Activated B cell treated with CpG ODN at 0.5 μM for 24 hours (primary cell): ENCODE measurements at regions not wholly inside any gene's neighbourhood (a gene's known extent, or its start where the extent isn't known, plus 50 kb on each side); places are given as distances from the start of the nearest gene placed in this dataset.

Source experiments
- ATAC-seq: fragments of 200-7000 bp; cut with Tn5 transposase; one replicate; pipeline ENCODE4 v1.10.0; 2021; ENCODE audit warnings: low read depth, mild to moderate bottlenecking, moderate library complexity
- CTCF ChIA-PET: fragments of 350-600 bp; sonication (Branson Sonifier 250); formaldehyde crosslinking; loops from one replicate; lab custom pipeline; 2021; ENCODE audit warnings: antibody characterized with exemption; lab: Charles Lee
- POLR2A ChIA-PET: fragments of 350-600 bp; sonication (Branson Sonifier 250); formaldehyde crosslinking; loops from one replicate; lab custom pipeline; 2021; ENCODE audit warnings: antibody characterized with exemption; lab: Charles Lee
- DNase-seq: peaks from one replicate; pipeline ENCODE4 v3.0.0; 2022
- H3K27ac Mint-ChIP-seq: one replicate; pipeline ENCODE4 v1.8.0; 2020; ENCODE audit warnings: mixed read lengths
- H3K27me3 Mint-ChIP-seq: one replicate; pipeline ENCODE4 v1.8.0; 2021; ENCODE audit warnings: mixed read lengths
- H3K36me3 Mint-ChIP-seq: one replicate; pipeline ENCODE4 v1.8.0; 2021; ENCODE audit warnings: low read depth, mixed read lengths
- H3K4me1 Mint-ChIP-seq: one replicate; pipeline ENCODE4 v1.8.0; 2021; ENCODE audit warnings: mixed read lengths
- H3K4me3 Mint-ChIP-seq: one replicate; pipeline ENCODE4 v1.8.0; 2020; ENCODE audit warnings: mild to moderate bottlenecking, mixed read lengths
- H3K9me3 Mint-ChIP-seq: one replicate; pipeline ENCODE4 v1.8.0; 2020; ENCODE audit warnings: mixed read lengths
- CTCF ChIP-seq: fragments of 200-600 bp; IDR thresholded peaks from one replicate; pipeline ENCODE4 v1.8.0; 2022; ENCODE audit warnings: antibody characterized with exemption, mild to moderate bottlenecking
- intact Hi-C: fragments of 100-400 bp; cut with micrococcal nuclease; formaldehyde crosslinking; loops from one replicate; pipeline ENCODE4 v1.15.1; 2024

DNA sequence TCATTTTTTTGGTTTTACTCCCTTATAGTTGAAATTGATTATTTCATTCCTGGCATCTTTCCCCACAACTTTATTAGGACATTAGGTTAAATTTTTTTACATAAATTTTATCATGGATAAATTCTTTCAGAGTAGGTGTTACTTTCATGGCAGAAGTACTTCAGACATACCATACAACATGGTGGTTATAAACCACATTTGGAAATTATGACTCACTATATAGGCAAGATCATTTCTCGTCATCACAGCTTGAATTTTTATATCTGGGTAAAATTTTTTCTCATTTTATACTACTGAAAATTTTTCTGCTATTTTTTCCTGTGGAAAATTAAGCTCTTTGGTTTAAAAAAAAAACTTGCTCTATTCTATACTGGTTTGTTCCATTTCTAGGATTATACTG is 111.9 kb upstream of the COL5A2 start:
- Mint-ChIP-seq H3K27me3 (no peaks in the 10 kb centered on the region), H3K4me3 (no peak overlapping the region), H3K4me1 (no peaks in the 10 kb centered on the region), H3K9me3 (peaks cover 8% of the 10 kb centered on the region), H3K27ac (no peak overlapping the region), H3K36me3 (no peaks in the 10 kb centered on the region)
- no peak for DNase-seq
- CTCF ChIA-PET: no interaction called here
- intact Hi-C loops: no loop called here
- ATAC-seq: no peak
- TF ChIP-seq CTCF: no peak
- POLR2A ChIA-PET: no interaction called here

DNA sequence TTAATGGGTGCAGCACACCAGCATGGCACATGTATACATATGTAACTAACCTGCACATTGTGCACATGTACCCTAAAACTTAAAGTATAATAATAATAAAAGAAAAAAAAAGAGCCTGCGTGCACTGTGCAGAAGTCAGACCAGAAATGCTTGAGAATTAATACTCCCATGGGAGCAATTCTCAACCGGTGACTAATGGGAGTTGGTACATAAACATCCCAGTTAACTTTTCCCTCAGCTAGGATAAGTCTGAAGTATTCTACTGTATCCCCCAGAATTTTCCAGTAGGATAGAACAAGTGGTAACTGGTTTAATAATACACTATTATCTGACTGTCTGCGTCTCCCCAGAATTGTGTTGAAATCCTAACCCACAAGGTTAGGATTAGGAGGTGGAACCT is 113.6 kb upstream of the COL5A2 start:
- Mint-ChIP-seq H3K4me1 (no peaks in the 10 kb centered on the region), H3K4me3 (no peak overlapping the region), H3K27me3 (no peaks in the 10 kb centered on the region), H3K36me3 (no peaks in the 10 kb centered on the region), H3K27ac (no peak overlapping the region), H3K9me3 (peaks cover 8% of the 10 kb centered on the region)
- no peak for TF ChIP-seq CTCF
- ATAC-seq (no peak), DNase-seq (no peak)
- POLR2A ChIA-PET: no interaction called here
- CTCF ChIA-PET: no interaction called here
- intact Hi-C loops: no loop called here

DNA sequence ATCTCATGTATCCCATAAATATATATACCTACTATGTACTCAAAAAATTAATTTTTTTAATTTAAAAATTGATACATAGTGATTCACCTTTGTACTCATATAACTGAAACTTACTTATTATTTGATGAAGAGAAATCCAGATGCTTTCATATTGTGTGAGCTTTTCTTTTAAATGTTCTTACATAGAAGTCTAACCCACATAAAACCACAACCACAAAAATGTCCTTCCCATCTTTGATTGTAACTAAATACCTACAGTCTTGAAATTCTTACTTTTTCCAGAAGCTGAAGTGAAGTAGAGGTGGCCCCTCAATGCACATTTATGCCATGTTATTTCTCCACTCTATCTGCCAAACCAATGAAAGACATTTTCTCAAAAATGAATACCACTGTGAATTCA is 117.9 kb upstream of the COL5A2 start:
- intact Hi-C loops: no loop called here
- Mint-ChIP-seq H3K4me3 (no peak overlapping the region), H3K27me3 (no peaks in the 10 kb centered on the region), H3K27ac (no peak overlapping the region), H3K36me3 (no peaks in the 10 kb centered on the region), H3K4me1 (no peaks in the 10 kb centered on the region), H3K9me3 (no peaks in the 10 kb centered on the region)
- TF ChIP-seq CTCF: no peak
- ChIA-PET CTCF (no interaction called here), POLR2A (no interaction called here)
- DNase-seq (no peak), ATAC-seq (no peak)

GRCh38 chr2:189298038-189298437 is 118.5 kb upstream of the COL5A2 start:
- H3K9me3 Mint-ChIP-seq: no peaks in the 10 kb centered on the region
- H3K4me3 Mint-ChIP-seq: no peak overlapping the region
- H3K4me1 Mint-ChIP-seq: no peaks in the 10 kb centered on the region
- no peaks in the 10 kb centered on the region for H3K36me3 Mint-ChIP-seq
- no peak for TF ChIP-seq CTCF
- POLR2A ChIA-PET: no interaction called here
- no peaks in the 10 kb centered on the region for H3K27me3 Mint-ChIP-seq
- intact Hi-C loops: no loop called here
- ATAC-seq (no peak), DNase-seq (no peak)
- H3K27ac Mint-ChIP-seq: no peak overlapping the region
- CTCF ChIA-PET: no interaction called here

GRCh38 chr2:189298481-189298880 is 118.9 kb upstream of the COL5A2 start:
- ChIA-PET POLR2A (no interaction called here), CTCF (no interaction called here)
- TF ChIP-seq CTCF: no peak
- intact Hi-C loops: no loop called here
- H3K4me1 Mint-ChIP-seq: no peaks in the 10 kb centered on the region
- DNase-seq (no peak), ATAC-seq (no peak)
- H3K27me3 Mint-ChIP-seq: no peaks in the 10 kb centered on the region
- H3K9me3 Mint-ChIP-seq: no peaks in the 10 kb centered on the region
- H3K36me3 Mint-ChIP-seq: no peaks in the 10 kb centered on the region
- no peak overlapping the region for H3K27ac Mint-ChIP-seq
- H3K4me3 Mint-ChIP-seq: no peak overlapping the region
